Stimulated activated CD4-positive, alpha-beta T cell treated with anti-CD3 and anti-CD28 coated beads, Interleukin-4, amount 100 ng/mL, for 4 hours (primary cell): ENCODE measurements at regions not wholly inside any gene's neighbourhood (a gene's known extent, or its start where the extent isn't known, plus 50 kb on each side); places are given as distances from the start of the nearest gene placed in this dataset.
"Not testable (repeated sequence)": the region's sequence is repeated elsewhere in the genome, so short reads cannot be mapped to it uniquely, and the experiment has no call there.

Experiments used
- DNase-seq, 2 experiments: peaks; one replicate each; pipeline ENCODE4 v3.0.0-alpha.2; 2020

DNA sequence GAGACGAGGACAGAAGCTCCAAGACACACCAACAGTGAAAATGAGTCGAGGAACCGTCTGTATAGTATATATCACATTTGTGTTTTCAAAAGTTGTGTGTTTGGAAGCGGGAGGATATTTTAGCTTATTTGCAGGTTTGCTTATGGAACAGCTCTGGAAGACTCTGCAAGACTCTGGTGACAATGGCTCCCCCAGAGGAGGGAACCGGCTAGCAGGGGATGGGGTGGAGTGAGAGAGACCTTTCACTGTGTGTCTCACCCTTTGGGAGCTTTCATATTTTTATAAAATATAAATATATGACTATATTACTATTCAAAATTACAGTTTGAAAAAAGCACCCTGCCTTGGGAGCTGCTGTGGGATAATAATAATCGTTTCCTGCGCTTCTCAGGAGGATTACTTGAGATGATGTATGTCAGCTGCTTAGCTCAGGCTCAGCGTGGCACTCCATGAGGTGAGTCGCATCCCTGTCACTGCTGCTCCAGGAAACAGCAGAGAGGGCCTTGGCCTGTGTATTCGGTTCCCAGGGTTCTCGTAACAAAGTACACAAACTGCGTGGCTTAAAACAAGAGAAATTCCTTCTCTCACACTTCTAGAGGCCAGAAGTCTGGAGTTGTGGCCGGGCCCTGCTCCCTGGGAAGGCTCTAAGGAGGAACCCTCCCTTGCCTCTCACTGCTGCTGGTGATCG lies 183.9 kb downstream of the FAM43A start:
- no peak for DNase-seq

DNA sequence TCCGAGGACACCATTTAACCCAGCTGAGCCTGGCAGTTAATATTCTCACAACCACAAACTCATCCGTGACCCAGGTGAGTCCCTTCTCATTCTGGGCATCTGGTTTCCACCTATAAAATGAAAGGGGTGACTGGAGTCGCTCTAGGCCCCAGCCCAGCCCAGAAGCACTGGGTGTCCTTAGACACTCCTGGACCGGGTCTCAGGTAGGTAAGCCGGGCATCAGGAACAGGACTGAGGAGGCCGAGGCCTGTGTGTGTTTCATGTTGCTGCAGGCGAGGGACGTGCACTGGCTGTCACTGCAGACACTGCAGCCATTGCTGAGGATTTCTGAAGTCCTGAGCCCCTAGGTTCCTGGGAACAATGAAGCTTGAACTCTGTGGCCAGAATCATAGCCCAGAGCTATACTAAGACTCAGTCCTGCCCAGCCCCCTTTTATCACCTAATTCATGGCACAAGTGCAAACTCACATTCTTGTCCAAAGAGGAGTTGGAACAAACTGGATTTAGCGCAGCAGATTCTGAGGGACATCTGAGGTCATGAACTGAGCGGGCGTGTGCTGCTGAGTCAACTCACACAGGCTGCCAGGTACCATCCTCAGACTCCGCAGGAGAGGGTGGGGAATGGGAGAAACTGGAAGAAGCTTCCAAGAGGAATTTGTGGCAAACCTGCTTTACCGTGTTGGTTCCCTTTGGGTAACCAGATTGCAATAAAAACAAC lies 184.9 kb downstream of the FAM43A start:
- no peak for DNase-seq

DNA sequence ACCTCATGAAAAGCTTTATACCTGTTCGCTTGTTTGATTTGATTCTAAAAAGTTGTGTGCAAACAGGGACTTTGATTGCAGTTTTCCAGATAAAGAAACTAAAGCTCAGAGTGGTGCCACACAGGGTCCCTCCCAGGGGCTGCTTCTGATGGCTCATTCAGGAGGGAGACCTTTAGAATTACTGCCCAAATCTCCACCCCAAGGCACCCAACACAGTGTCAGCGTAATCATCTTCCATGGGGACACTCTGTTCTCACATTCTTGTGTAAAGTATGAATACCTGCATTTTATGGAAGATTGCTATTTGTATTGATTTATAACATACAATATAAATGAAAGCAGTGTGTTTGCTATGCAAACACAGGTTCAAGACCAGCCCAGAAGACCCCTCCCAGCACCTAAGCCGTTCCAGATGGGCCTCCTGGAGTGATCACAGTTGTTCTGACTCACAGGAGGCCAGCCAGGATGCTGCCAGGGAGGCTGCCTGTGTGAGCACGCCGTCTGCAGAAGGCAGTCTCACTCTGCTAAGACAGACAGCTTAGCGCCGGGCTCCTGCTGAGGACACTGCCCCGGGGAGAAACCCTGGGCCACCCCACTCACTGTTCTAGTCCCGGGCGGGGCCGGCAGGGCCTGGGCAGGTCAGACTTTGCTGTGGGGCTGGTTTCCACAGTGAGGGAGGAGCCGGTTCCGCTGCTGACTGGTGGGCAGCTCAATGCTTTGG lies 185.6 kb downstream of the FAM43A start:
- no peak for DNase-seq

DNA sequence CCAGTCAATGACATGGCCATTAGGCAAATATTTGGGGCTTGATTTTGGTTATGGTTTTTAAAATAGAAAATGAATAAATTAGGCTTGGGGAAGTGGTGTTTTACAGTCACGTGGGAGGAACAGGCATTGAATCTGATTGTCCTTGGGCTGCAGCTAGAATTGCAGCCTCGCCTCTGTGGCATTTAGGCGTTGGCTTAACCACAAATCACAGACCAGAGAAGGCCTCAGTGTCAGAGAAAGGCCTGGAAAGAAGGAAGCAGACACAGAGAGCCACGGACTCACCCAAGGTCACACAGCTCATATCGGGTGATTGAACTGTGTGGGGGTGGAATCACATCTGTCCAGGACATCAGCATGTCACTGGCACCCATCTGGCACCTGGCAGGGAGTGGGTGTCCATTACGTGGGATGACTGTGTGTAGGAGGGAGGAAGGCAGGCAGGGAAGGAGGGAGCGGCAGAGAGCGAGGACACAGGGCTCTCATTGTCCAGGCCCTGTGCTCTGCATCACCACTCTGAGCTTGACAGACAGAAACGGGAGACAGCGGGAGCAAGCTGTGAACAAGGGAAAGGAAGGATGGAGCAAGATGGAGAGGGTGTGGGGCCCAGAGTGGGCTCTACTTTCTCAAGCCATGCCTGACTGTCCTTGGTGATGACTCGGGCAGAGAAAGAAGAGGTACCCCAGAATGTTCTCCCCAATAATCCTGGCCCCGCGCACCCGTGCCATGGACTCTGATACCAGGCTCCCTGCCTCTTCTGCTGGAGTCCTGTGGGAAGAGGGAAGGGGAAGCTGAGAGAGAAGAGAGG lies 186.4 kb downstream of the FAM43A start:
- no peak for DNase-seq

DNA sequence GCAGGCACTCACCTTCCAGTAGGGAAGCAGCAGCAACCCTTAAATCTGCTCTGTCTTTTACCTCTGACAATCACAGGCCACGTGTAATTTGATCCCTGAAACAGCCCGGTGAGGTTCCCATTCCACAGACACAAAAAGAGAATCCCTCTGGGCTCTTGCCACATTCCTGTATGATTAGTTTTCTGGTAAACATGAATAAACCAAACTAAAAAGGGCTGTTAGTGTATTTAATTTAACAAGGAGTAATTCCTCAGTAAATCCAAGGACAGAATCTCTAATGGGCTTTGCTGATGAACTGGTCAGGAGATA lies 186.9 kb downstream of the FAM43A start:
- no peak for DNase-seq

DNA sequence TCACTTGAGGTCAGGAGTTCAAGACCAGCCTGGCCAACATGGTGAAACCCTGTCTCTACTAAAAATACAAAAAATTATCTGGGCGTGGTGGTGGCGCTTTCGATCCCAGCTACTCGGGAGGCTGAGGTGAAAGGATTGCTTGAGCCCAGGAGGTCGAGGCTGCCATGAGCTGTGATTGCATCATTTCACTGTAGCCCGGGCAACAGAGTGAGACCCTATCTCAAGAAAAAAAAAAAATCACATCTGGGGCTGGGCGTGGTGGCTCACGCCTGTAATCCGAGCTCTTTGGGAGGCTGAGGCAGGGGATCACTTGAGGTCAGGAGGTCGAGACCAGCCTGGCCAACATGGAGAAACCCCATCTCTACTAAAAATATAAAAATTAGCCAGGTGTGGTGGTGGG lies 187.8 kb downstream of the FAM43A start:
- DNase-seq = not testable (repeated sequence)

DNA sequence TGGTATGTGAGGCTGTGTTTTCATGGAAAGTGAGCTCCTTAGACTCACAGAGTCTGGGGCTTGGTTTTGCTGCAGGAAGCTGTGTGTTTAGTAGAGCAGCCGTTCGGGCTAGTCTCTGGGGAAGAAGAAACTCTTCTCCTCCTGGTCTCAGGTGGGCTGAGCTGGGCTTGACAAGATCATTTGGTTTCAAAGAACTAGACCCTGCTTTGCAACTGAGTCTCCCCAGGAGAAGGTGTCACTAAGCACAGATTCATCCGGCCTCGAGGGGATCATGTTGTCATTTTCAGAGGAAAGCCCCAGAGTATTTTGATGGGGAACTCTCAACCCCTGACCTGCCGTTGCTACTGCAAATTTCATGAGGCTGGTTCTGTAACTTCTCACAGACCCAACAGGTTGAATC lies 188.5 kb downstream of the FAM43A start:
- no peak for DNase-seq

DNA sequence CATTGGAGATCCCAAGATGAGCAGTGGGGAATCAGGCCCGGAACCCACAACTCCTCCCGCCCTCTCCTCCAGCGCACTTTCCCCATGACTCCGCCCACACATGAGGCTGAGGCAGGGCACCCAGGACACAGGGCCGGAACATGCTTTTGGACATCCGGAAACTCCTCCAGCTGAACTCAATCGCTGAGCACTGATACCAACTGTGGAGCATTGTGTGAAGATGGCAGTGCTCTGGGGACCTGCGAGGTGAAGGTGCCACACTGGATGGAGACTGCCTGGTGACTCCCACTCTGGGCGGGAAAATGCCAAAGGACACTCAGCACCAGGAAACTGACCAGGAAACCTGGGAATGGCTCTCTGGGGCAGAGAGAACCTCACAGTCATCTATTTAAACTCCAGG lies 189.1 kb downstream of the FAM43A start:
- no peak for DNase-seq

DNA sequence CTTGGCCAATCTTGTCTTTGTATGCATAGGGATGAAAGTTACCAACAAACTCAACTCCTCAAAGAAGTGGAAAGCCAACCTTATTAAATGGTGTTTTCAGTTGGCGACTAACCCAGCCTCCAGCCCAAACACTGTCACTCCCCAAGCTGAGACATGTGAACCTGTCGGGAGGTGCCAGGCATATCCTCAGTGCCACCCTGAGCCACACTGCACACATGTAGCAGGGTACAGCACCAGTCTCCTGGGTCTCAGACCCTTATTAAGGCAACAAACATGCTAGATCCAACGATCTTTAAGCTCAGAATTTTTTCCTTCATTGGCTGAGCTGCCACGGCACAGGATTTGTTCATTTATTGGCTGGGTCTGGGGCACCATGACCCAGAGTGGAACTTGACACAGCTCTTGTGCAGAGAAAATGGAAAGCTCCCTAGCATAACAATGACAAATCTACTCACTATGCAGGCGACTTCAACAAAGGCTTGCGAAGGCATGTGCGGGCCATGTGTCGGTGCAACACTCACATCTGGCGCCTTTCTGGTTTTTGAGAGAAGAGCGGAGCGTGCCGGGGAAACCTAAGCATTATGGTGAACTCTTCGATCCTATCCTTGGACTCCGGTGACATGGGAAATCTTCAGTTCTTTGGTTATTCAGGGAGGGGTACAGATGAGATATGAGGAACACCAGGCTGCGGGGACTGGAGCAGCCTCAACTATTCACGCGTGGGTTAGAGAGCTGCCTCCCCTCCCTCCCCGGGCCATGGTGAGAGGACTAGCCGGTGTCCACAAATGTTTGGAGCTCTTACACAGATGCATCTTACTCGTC lies 190.1 kb downstream of the FAM43A start:
- DNase-seq = no peak

DNA sequence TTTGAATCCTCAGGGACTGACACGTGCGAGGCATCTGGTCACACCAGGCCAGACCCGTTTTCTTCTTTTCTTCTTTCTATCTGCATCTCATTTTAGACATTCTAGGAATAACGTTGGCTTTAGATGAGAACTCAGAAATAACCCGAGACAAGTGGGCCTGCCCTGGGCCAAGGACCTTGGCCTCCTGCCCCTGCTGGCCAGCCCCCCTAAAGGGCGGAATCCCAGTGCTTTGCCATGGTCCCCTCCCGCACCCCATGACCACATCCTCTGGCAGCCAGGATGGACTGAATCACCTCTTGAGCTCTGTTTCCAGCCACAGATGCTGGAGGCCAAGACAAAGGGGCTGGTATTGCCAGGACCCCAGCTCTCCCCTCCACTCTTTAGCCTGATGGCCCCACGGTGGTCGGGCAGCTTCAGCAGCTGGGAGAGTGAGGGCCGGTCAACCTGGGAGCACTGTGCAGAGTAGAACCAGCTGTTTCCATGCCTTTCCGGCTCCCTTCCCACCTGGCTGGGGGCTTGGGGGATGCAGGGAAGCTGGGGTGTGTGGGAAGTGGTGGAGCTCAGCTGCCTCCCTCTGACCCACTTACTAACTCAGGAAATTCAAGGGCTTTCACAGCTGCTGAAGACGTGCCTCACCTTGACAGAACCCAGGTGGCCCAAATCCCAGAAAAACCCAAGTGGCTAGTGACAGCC lies 190.9 kb downstream of the FAM43A start:
- DNase-seq = no peak

DNA sequence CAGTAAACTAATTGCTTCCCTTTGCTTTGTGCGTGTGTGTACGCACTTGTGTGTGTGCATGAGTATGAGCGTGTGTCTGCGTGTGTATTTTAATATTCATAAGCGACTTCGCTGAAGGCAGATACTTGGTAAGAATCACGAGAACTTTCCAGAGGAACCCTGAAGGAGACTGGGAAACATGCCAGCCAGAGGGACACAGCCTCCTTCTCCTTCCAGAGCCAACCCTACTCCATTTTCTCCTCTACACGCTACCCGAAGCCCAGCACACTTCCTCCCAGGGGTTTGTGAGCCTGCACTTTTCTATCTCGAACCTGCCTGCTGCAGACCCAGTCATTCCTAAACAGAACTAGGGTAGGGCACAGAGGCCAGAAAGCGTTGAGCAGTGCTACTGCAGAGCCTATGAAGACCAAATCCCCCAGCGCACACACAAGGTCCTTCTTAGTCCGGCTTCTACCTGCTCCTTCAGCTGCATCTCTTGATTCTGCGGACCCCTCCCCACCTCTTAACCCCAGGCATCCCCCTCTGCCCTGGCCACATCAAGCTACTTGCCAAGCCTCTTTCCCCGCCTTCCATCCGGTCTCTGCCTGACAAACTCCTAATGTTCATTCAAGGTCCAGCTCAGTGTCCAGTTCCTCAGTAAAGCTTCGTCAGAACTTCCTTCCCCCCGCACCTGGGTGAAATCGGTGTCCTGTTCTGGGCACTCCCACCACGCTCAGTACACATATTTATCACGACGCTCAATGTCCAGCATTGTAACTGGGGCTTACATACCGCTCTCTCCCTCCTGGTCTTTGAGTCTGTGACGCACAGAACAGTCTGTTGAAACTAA lies 191.8 kb downstream of the FAM43A start:
- DNase-seq = no peak

DNA sequence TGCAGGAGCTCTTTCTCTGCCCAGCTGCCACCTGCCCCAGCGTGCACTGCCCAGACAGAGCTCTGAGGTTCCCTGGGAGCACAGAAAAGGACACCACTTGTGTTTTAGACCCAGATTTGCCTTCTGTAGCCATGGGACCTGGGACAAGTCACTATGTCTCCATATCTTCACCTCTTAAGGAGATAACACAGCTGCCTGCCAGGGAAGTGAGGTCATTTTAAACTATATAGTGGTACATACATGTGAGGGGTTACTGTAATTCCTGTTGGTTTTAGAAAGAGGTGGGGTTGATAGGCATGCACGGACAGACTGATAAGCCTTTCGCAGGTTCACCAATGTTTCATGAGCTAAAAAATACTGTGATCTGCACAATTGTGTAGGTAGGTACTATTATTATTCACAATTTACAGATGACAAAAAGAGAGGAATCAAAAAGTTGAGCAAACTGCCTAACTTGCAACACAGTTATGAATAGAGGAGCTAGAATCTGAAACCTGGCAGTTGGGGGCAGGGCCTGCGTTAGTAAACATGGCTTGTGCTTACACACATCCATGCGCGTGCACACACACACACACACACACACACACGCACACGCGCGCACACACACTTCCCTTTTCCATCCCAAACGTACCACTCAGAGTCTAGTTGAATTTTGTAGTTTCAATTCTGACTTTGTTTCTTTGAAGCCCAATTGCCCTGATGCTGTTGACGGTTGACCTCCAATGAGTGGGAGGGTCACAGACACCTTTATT lies 193.6 kb downstream of the FAM43A start:
- no peak for DNase-seq

DNA sequence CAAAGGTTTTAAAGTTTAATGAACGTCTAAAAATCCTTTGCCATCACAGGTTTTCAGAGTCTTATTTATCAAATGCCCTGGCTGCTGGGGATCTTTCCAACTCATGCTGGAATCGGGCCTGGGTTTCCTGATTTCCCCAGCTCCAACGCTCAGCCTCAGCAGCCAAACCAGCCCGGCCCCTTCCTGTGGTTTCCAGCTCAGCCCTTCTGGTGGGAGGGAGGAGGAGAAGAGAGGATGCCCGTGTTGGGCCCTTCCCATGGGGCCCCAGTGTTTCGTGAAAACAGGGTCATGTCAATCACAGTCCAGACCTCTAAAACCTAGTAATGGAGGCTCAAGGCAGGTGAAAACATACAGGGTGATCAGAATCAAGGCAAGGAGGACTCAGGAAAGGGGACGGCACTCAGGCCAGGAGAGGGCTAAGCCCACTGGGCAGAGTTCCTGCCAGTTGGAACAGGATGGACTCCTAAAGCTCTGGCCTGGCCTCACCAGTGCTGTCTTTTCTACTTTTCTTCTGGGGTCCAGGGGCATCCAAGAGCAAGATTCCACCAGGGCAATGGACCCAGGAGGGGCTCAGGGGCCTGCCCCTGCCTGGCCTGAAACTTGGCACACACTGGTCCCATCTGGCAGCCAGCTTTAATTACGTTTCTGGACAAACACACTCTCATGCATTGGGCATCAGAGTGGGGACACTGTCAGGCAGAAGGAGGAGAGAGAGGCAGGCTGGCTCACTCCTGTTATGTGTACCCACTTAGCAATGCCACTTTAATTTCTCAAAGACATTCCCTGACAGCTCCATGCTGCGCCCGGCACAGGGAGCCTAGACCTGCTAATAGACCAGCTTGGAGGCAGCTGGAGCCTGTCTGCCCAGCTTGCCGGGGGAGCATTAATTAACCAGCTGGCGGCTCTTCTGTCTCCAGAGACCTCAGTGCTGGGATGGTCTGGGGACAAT lies 194.6 kb downstream of the FAM43A start:
- DNase-seq = no peak

DNA sequence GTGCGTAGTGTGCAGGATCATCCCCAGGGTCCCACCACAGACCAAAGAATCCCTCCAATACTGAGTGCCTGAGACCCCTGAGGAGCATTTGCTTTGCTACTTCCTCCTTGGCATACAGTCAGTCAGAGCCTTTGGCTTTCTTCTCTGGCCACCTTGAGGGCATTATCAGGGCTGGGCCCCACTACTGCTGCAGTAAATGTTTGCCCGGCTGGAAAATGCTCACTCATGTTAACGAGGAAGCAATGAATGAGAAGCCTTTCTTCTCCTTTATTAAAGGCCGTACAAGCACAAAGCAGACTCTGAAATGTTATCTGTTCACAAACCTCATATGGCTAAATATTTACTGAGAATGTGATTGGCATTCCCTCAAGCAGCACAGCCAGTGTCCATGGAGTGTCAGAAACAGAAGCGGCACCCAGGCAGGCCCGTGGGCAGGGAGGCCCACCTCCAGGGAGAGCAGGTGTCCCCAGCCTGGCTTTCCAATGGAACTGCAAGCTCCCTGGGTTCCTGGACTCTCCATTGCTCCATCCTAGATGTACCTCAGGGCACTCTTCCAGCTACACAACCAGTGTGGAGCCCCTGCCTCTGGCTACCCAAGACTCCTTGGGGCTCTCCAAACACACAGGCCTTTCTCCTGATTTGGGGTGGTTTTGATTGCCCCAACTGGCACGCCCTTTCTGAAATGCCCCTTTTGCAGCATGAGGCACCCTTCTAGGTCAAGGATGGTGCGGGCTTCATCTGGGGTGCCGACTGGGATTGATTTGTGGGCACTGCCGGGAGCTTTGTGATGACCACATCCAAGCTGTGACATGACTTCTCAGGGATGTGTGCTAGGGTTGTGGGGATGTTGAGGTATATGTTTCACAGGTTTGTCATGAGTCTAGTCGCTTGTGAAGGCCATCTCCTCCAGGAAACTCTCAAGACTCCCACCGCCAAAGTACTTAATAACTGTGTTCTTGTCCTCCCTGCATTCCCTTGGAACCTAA lies 195.6 kb downstream of the FAM43A start:
- DNase-seq = no peak

DNA sequence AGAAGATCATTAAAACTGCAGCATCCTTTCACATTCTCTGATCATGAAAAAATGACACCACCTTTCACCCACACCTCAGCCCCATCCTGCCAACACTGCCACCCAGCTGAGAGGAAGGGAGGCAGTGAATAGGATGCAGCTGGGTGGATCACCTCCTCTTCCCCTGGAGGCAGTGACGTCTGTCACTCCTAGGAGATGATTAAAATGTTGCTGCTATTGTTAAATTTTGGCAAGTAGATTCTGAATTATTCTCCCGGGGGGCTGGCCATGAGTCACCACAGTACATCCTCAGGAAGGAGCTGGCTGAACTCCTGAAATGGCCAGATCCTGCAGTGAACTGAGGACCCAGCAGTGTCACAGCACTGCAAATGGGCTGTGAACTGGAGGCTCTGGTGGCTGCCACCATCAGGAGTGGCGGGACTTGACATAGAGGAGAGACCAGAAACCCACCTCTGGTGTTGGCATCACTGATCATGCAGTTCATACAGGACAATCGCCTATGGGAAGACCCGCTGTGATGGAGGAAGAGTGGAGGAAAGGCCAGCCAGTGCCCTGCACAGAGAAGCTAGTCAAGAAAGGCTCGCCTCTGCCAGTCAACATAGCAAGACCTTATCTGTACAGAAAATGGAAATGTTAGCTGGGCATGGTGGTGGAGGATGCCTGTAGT lies 199.1 kb downstream of the FAM43A start:
- no peak for DNase-seq

DNA sequence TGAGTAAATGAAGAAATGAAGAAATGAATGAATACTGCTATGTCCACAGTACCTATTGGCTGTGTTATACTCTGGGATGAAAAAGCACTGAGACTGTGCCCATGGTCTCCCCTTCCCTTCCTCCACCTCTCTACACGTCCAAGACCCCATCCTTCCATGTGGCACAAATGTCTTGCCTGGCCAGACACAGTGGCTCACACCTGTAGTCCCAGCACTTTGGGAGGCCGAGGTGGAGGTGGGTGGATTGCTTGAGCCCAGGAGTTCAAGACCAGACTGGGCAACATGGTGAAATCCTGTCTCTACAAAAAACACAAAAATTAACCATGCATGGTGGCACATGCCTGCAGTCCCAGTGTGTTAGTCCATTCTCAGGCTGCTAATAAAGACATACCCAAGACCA lies 200.1 kb downstream of the FAM43A start:
- DNase-seq = no peak

DNA sequence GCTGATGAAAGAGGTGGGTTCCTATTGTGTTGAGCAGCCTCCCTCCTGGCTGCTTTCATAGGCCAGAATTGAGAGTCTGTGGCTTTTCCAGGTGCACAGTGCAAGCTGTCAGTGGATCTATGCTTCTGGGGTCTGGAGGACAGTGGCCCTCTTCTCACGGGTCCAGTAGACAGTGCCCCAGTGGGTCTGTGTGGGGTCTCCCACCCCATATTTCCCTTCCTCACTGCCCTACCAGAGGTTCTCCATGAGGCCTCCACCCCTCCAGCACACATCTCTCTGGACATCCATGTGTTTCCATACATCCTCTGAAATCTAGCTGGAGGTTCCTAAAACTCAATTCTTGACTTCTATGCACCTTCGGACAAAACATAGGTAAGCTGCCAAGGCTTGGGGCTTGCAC lies 201.2 kb downstream of the FAM43A start:
- no peak for DNase-seq
